GM23338 (cell line): ENCODE measurements at regions not wholly inside any gene's neighbourhood (a gene's known extent, or its start where the extent isn't known, plus 50 kb on each side); places are given as distances from the start of the nearest gene placed in this dataset.

Experiments used
- ATAC-seq: fragments of 200-7000 bp; cut with Tn5 transposase; 3 replicates; pipeline ENCODE4 v1.9.1; 2020
- DNase-seq: peaks from one replicate; pipeline ENCODE4 v3.0.0-alpha.2; 2015; ENCODE audit warnings: low spot score
- H2AFZ ChIP-seq: fragments of 200-600 bp; sonication (generic); 2 replicates; pipeline ENCODE4 v1.8.0; 2016; ENCODE audit warnings: antibody characterized with exemption, mild to moderate bottlenecking, moderate library complexity
- H3F3A ChIP-seq: fragments of 200-600 bp; sonication (generic); replicated peaks from 2 replicates; pipeline ENCODE4 v1.8.0; 2017; ENCODE audit warnings: antibody characterized with exemption, mixed run types, low read depth
- H3K27ac ChIP-seq: fragments of 200-600 bp; sonication (generic); 2 replicates; pipeline ENCODE4 v1.6.1; 2016; ENCODE audit warnings: low read depth
- H3K27me3 ChIP-seq: fragments of 200-600 bp; sonication (generic); 2 replicates; pipeline ENCODE4 v1.8.0; 2016; ENCODE audit warnings: mild to moderate bottlenecking, mixed run types, moderate library complexity; ENCODE audit not compliant: insufficient read depth
- H3K36me3 ChIP-seq: fragments of 200-600 bp; sonication (generic); 2 replicates; pipeline ENCODE4 v1.8.0; 2016; ENCODE audit warnings: mild to moderate bottlenecking; ENCODE audit not compliant: insufficient read depth
- H3K4me1 ChIP-seq: fragments of 200-600 bp; sonication (generic); 2 replicates; pipeline ENCODE4 v1.8.0; 2016; ENCODE audit warnings: mild to moderate bottlenecking, moderate library complexity; ENCODE audit not compliant: insufficient read depth
- H3K4me2 ChIP-seq: fragments of 200-600 bp; sonication (generic); 2 replicates; pipeline ENCODE4 v1.7.1; 2017; ENCODE audit warnings: mixed run types
- H3K4me3 ChIP-seq: fragments of 200-600 bp; sonication (generic); 2 replicates; pipeline ENCODE4 v1.6.1; 2016; ENCODE audit warnings: mixed run types
- H3K79me2 ChIP-seq: fragments of 200-600 bp; sonication (generic); replicated peaks from 2 replicates; pipeline ENCODE4 v1.8.0; 2017; ENCODE audit warnings: mild to moderate bottlenecking; ENCODE audit not compliant: insufficient read depth
- H3K9me2 ChIP-seq: fragments of 200-600 bp; sonication (generic); 2 replicates; pipeline ENCODE4 v1.8.0; 2017; ENCODE audit not compliant: insufficient read depth
- H4K20me1 ChIP-seq: fragments of 200-600 bp; sonication (generic); replicated peaks from 2 replicates; pipeline ENCODE4 v1.8.0; 2017; ENCODE audit warnings: mild to moderate bottlenecking; ENCODE audit not compliant: insufficient read depth
- H3K27ac Mint-ChIP-seq: 2 replicates; pipeline ENCODE4 v1.8.0; 2020; ENCODE audit warnings: inconsistent platforms, mild to moderate bottlenecking, moderate library complexity, mixed read lengths
- H3K27me3 Mint-ChIP-seq: 3 replicates; pipeline ENCODE4 v1.8.0; 2022; ENCODE audit warnings: low read depth, mild to moderate bottlenecking, moderate library complexity, mixed read lengths, inconsistent platforms; ENCODE audit not compliant: insufficient read depth, poor library complexity
- H3K36me3 Mint-ChIP-seq: 3 replicates; pipeline ENCODE4 v1.8.0; 2021; ENCODE audit warnings: low read depth, mild to moderate bottlenecking, inconsistent platforms, moderate library complexity, mixed read lengths
- H3K4me1 Mint-ChIP-seq: 3 replicates; pipeline ENCODE4 v1.8.0; 2020; ENCODE audit warnings: mild to moderate bottlenecking, inconsistent platforms, mixed read lengths
- H3K4me3 Mint-ChIP-seq: 3 replicates; pipeline ENCODE4 v1.8.0; 2021; ENCODE audit warnings: moderate library complexity, mild to moderate bottlenecking, inconsistent platforms, mixed read lengths
- H3K9me3 Mint-ChIP-seq: 3 replicates; pipeline ENCODE4 v1.8.0; 2020; ENCODE audit warnings: moderate library complexity, mild to moderate bottlenecking, inconsistent platforms, mixed read lengths
- CREB1 ChIP-seq: fragments of 250-450 bp; sonication (Bioruptor Pico); IDR thresholded peaks from 2 replicates; pipeline ENCODE4 v1.5.0; 2020; ENCODE audit warnings: low read depth, mild to moderate bottlenecking, moderate library complexity
- CTCF ChIP-seq, 2 experiments: fragments of 200-600 bp in 1 of 2; sonication (generic) in 1 of 2; conservative IDR thresholded peaks; 2 replicates each; pipeline versions ENCODE4 v1.5.1 to v1.6.1; 2016 to 2017; ENCODE audit warnings: antibody characterized with exemption in 2 of 2, low read depth in 2 of 2, mild to moderate bottlenecking in 2 of 2, moderate library complexity in 1 of 2
- ETS1 ChIP-seq: IDR thresholded peaks from 2 replicates; pipeline ENCODE4 v1.6.1; 2016; ENCODE audit warnings: antibody characterized with exemption
- EZH2 ChIP-seq: fragments of 200-600 bp; sonication (generic); IDR thresholded peaks from one replicate; pipeline ENCODE4 v1.8.0; 2017; ENCODE audit warnings: antibody characterized with exemption, mild to moderate bottlenecking, low read depth; ENCODE audit not compliant: unreplicated experiment
- EZH2phosphoT487 ChIP-seq: fragments of 200-600 bp; sonication (generic); IDR thresholded peaks from one replicate; pipeline ENCODE4 v1.8.1; 2018; ENCODE audit warnings: antibody characterized with exemption; ENCODE audit not compliant: unreplicated experiment
- NANOG ChIP-seq: IDR thresholded peaks from 2 replicates; pipeline ENCODE4 v1.6.1; 2016; ENCODE audit warnings: antibody characterized with exemption, borderline replicate concordance
- POLR2AphosphoS5 ChIP-seq: IDR thresholded peaks from 2 replicates; pipeline ENCODE4 v1.6.1; 2016; ENCODE audit warnings: antibody characterized with exemption, low read depth
- REST ChIP-seq: IDR thresholded peaks from one replicate; pipeline ENCODE4 v1.6.1; 2018; ENCODE audit warnings: antibody characterized with exemption; ENCODE audit not compliant: unreplicated experiment
- STAT1 ChIP-seq: IDR thresholded peaks from one replicate; pipeline ENCODE4 v1.6.1; 2016; ENCODE audit warnings: antibody characterized with exemption; ENCODE audit not compliant: unreplicated experiment
- ZNF114 ChIP-seq: fragments of 250-450 bp; sonication (Bioruptor Pico); IDR thresholded peaks from 2 replicates; pipeline ENCODE4 v1.5.0; 2020; ENCODE audit warnings: mild to moderate bottlenecking, moderate library complexity
- ZNF331 ChIP-seq: fragments of 250-450 bp; sonication (Bioruptor Pico); IDR thresholded peaks from 2 replicates; pipeline ENCODE4 v1.5.0; 2020; ENCODE audit warnings: low read depth, mild to moderate bottlenecking, moderate library complexity
- ZNF462 ChIP-seq: fragments of 250-450 bp; sonication (Bioruptor Pico); IDR thresholded peaks from 2 replicates; pipeline ENCODE4 v1.5.0; 2020; ENCODE audit warnings: mild to moderate bottlenecking, moderate library complexity

- no peak for TF ChIP-seq NANOG
- no peak for TF ChIP-seq ZNF462 (CRISPR knock-in tag)
- TF ChIP-seq CTCF (conservative IDR thresholded peaks at IDR 0.05; ENCODE audit: low read depth in 2 of 2): no peak
- no peak for TF ChIP-seq EZH2phosphoT487
- TF ChIP-seq EZH2: no peak
- TF ChIP-seq ZNF331 (CRISPR knock-in tag): no peak
- TF ChIP-seq ZNF114 (CRISPR knock-in tag): no peak
- no peak for TF ChIP-seq POLR2AphosphoS5
- TF ChIP-seq ETS1: no peak
- TF ChIP-seq REST: no peak
- no peak for TF ChIP-seq STAT1
- TF ChIP-seq CREB1: no peak
Measured at GRCh38 chr9:82555031-82555430, 507.9 kb downstream of the RASEF start.

More at GRCh38 chr9:82555031-82555430, 507.9 kb downstream of the RASEF start:
- Histone ChIP-seq H2AFZ (0 out of 2 replicates have a peak overlapping the region, but pooled peaks have one; percentile 12), H3K36me3 (no peaks in the 10 kb centered on the region), H3K27ac (no peak overlapping the region), H3K4me3 (no peak overlapping the region), H3K4me2 (no peak overlapping the region), H3K9me2 (peaks cover 8% of the 10 kb centered on the region; the same call in 1 of the 2 replicates), H3K4me1 (no peaks in the 10 kb centered on the region), H4K20me1 (no peaks in the 10 kb centered on the region), H3K79me2 (no peaks in the 10 kb centered on the region), H3K27me3 (no peaks in the 10 kb centered on the region), H3F3A (no peaks in the 10 kb centered on the region)
- Mint-ChIP-seq H3K9me3 (no peaks in the 10 kb centered on the region), H3K27me3 (no peaks in the 10 kb centered on the region), H3K36me3 (no peaks in the 10 kb centered on the region), H3K27ac (no peak overlapping the region), H3K4me1 (peaks cover 16% of the 10 kb centered on the region), H3K4me3 (no peak overlapping the region)
- ATAC-seq (no peak), DNase-seq (no peak)
